GM12878 (cell line): ENCODE measurements at regions not wholly inside any gene's neighbourhood (a gene's known extent, or its start where the extent isn't known, plus 50 kb on each side); places are given as distances from the start of the nearest gene placed in this dataset.

Source experiments
- ATAC-seq: fragments of 200-7000 bp; cut with Tn5 transposase; 3 replicates; pipeline ENCODE4 v1.9.1; 2020; ENCODE audit warnings: mild to moderate bottlenecking, moderate library complexity
- BruUV-seq: library from RNA; stranded (reverse); fragments of 400-500 nt; replicated peaks from 2 replicates; lab custom pipeline; 2021; lab: Mats Ljungman, UMichigan
- CTCF ChIA-PET: fragments of 300-600 bp; sonication (Branson Sonifier 250); formaldehyde crosslinking; extraction: SDS; loops from one replicate; lab custom pipeline; 2021; ENCODE audit warnings: inconsistent platforms; lab: Yijun Ruan, JAX
- POLR2A ChIA-PET: fragments of 350-600 bp; formaldehyde crosslinking; extraction: SDS; loops from one replicate; lab custom pipeline; 2021; ENCODE audit warnings: inconsistent platforms; lab: Charles Lee
- RAD21 ChIA-PET: fragments of 300-600 bp; sonication (Branson Sonifier 250); formaldehyde crosslinking; loops from one replicate; lab custom pipeline; 2023; ENCODE audit warnings: antibody characterized with exemption; ENCODE audit not compliant: unreplicated experiment; lab: Charles Lee
- SMC1A ChIA-PET: fragments of 300-600 bp; sonication (Branson Sonifier 250); formaldehyde crosslinking; loops from one replicate; lab custom pipeline; 2023; ENCODE audit not compliant: unreplicated experiment, uncharacterized antibody; lab: Charles Lee
- DNase-seq: peaks from one replicate; pipeline ENCODE4 v3.0.0-alpha.2; 2011; ENCODE audit warnings: low read depth, low spot score
- FAIRE-seq: peaks from 3 replicates; lab custom pipeline; 2011; peaks lifted over from hg19 to GRCh38; lab: Jason Lieb, UNC
- H2AFZ ChIP-seq: 2 replicates; pipeline ENCODE4 v1.6.0; 2011; ENCODE audit warnings: low read depth, low read length, control low read depth; ENCODE audit not compliant: control insufficient read depth
- H3K27ac ChIP-seq: 2 replicates; pipeline ENCODE4 v1.5.1; 2011; ENCODE audit warnings: control low read depth; ENCODE audit not compliant: control insufficient read depth, insufficient read depth
- H3K27me3 ChIP-seq, 2 experiments: replicated peaks in 1 of 2; 2 replicates each; pipeline versions ENCODE4 v1.6.0 to v1.6.1; 2011; ENCODE audit warnings: low read length in 1 of 2; ENCODE audit not compliant: control insufficient read depth in 2 of 2, insufficient read depth in 2 of 2
- H3K36me3 ChIP-seq, 2 experiments: 2 replicates each; pipeline ENCODE4 v1.5.1; 2011; ENCODE audit warnings: low read length in 1 of 2; ENCODE audit not compliant: control insufficient read depth in 2 of 2, insufficient read depth in 2 of 2
- H3K4me1 ChIP-seq: 2 replicates; pipeline ENCODE4 v1.6.1; 2011; ENCODE audit warnings: mild to moderate bottlenecking, low read length, moderate library complexity, mixed read lengths; ENCODE audit not compliant: control insufficient read depth, insufficient read depth
- H3K4me2 ChIP-seq: 2 replicates; pipeline ENCODE4 v1.6.0; 2011; ENCODE audit warnings: control low read depth; ENCODE audit not compliant: control insufficient read depth, insufficient read depth
- H3K4me3 ChIP-seq: fragments of 200-600 bp; sonication (generic); 2 replicates; pipeline ENCODE4 v1.5.1; 2016
- H3K79me2 ChIP-seq: 2 replicates; pipeline ENCODE4 v1.6.0; 2011; ENCODE audit warnings: low read length; ENCODE audit not compliant: control insufficient read depth, insufficient read depth
- H3K9ac ChIP-seq: 2 replicates; pipeline ENCODE4 v1.8.0; 2011; ENCODE audit warnings: low read length, control low read depth, mixed read lengths; ENCODE audit not compliant: control insufficient read depth, insufficient read depth
- H3K9me3 ChIP-seq: replicated peaks from 3 replicates; pipeline ENCODE4 v1.5.1; 2011; ENCODE audit warnings: mild to moderate bottlenecking, low read length; ENCODE audit not compliant: control insufficient read depth, insufficient read depth
- H4K20me1 ChIP-seq: 2 replicates; pipeline ENCODE4 v1.6.0; 2011; ENCODE audit not compliant: control insufficient read depth, insufficient read depth
- IKZF1 ChIP-seq: fragments of 450-650 bp; conservative IDR thresholded peaks from 2 replicates; pipeline ENCODE4 v1.6.1; 2017; ENCODE audit warnings: antibody characterized with exemption, mild to moderate bottlenecking
- IKZF2 ChIP-seq, 2 experiments: fragments of 450-650 bp; IDR thresholded peaks; 2 replicates each; pipeline ENCODE4 v1.6.1; 2017; ENCODE audit warnings: mild to moderate bottlenecking in 2 of 2, moderate library complexity in 2 of 2
- NR2C2 ChIP-seq: IDR thresholded peaks from 2 replicates; pipeline ENCODE4 v1.6.1; 2011; ENCODE audit warnings: borderline replicate concordance, low read depth; ENCODE audit not compliant: control insufficient read depth, insufficient read length
- WGBS: methylation state at CpG from one replicate; pipeline ENCODE4 v1.1.6; 2016; ENCODE audit warnings: low lambda C conversion rate; ENCODE audit not compliant: insufficient replicate concordance, insufficient coverage; ENCODE audit errors: missing lambda C conversion rate; 5-methylcytosine and 5-hydroxymethylcytosine counted together
- in situ Hi-C: fragments of 300-500 bp; cut with MboI; formaldehyde crosslinking; loops from 9 replicates; pipeline ENCODE4 v1.14.3; 2018; ENCODE audit warnings: mixed read lengths
- intact Hi-C: fragments of 100-400 bp; cut with micrococcal nuclease; formaldehyde crosslinking; loops from one replicate; pipeline ENCODE4 v1.14.2; 2022; ENCODE audit not compliant: unreplicated experiment
- TF ChIP-seq, protein P1 (sequence below), 3 experiments: IDR thresholded peaks in 2 of 3; conservative IDR thresholded peaks in 1 of 3; 2 replicates each; pipeline ENCODE4 v1.5.1; 2011; ENCODE audit warnings: low read depth in 3 of 3, low read length in 3 of 3, mild to moderate bottlenecking in 3 of 3, control low read depth in 2 of 3, moderate library complexity in 2 of 3, inconsistent platforms in 1 of 3, mixed read lengths in 1 of 3; ENCODE audit not compliant: control insufficient read depth in 2 of 3, insufficient read depth in 1 of 3; ENCODE audit errors: extremely low read depth in 1 of 3

DNA sequence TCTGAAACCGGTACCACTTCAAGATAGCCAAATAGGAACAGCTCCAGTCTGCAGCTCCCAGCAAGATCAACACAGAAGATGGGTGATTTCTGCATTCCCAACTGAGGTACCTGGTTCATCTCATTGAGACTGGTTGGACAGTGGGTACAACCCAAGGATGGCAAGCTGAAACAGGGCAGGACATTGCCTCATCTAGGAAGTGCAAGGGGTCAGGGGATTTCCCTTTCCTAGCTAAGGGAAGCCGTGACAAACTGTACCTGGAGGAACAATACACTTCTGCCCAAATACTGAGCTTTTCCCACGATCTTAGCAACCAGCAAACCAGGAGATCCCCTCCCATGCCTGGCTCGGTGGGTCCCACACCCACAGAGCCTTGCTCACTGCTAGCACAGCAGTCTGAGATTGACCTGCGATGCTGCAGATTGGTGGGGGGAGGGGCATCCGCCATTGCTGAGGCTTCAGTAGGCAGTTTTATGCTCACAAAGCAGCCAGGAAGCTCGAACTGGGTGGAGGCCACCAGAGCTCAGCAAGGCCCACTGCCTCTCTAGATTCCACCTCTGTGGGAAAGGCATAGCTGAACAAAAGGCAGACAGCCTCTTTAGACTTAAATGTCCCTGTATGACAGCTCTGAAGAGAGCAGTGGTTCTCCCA, 59.9 kb upstream of the C11orf58 start:
- RAD21 ChIA-PET, result no interaction called here
- SMC1A ChIA-PET, result no interaction called here
- intact Hi-C loops (no loop called here), in situ Hi-C loops (no loop called here)
- no TSS peak for BruUV-seq
- Histone ChIP-seq H3K9ac (no peak overlapping the region), H3K27me3 (no peaks in the 10 kb centered on the region), H2AFZ (no peak overlapping the region), H3K4me3 (no peak overlapping the region), H3K9me3 (no peaks in the 10 kb centered on the region), H3K27ac (no peak overlapping the region), H3K4me1 (no peaks in the 10 kb centered on the region), H3K79me2 (no peaks in the 10 kb centered on the region), H3K36me3 (no peaks in the 10 kb centered on the region), H4K20me1 (no peaks in the 10 kb centered on the region), H3K4me2 (no peak overlapping the region)
- FAIRE-seq (no peak), DNase-seq (no peak), ATAC-seq (no peak)
- CTCF ChIA-PET, result interaction anchor here (0.6 kb wide), 1 partner anchor 45 kb away, joined by 5 read pairs; no protein-coding TSS in a partner anchor
- WGBS, result 31% methylated on average over 7 of the region's 7 CpGs
- no peak for TF ChIP-seq NR2C2
- POLR2A ChIA-PET, result no interaction called here

DNA sequence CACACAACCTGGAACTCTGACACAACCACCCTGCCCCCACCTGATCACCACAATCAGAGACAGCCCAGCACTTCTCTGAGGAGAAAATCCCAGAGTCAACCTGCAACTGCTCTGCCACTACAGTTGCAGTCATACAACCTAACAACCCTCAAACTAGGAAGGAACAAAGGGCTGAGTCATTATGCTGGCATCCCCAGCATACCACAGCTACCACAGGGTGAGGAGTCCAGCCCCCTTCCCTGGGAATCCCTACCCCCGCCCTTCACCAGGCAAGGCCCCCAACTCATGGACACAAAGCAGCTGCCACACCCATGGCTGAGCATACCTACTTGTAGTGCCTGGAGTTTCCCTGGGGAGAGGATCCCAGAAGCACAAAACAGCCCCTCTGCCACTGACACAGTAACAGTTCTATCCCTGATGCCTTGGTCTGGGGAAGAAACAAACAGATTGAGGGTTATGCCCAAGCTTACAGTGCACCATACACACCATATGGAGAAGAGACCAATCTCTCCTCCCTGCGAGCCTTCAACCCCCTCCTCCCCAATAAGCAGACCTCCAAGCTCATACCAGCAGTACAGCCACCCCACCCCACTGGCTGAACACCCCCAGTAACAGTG, 68.5 kb upstream of the C11orf58 start:
- Histone ChIP-seq H3K36me3 (no peaks in the 10 kb centered on the region), H3K4me3 (no peak overlapping the region), H3K79me2 (no peaks in the 10 kb centered on the region), H2AFZ (no peak overlapping the region), H3K4me2 (no peak overlapping the region), H4K20me1 (no peaks in the 10 kb centered on the region), H3K27me3 (no peaks in the 10 kb centered on the region), H3K9ac (no peak overlapping the region), H3K9me3 (no peaks in the 10 kb centered on the region), H3K27ac (no peak overlapping the region), H3K4me1 (no peaks in the 10 kb centered on the region)
- intact Hi-C loops (no loop called here), in situ Hi-C loops (no loop called here)
- POLR2A ChIA-PET, result no interaction called here
- SMC1A ChIA-PET, result no interaction called here
- CTCF ChIA-PET, result no interaction called here
- WGBS, result 13% methylated on average over 2 of the region's 2 CpGs
- RAD21 ChIA-PET, result no interaction called here
- BruUV-seq, result no TSS peak
- no peak for ATAC-seq
- FAIRE-seq, result no peak
- no peak for DNase-seq
- TF ChIP-seq IKZF2 (IDR thresholded peaks at IDR 0.05) (no peak), IKZF1 (no peak)
- TF ChIP-seq, protein P1, sequence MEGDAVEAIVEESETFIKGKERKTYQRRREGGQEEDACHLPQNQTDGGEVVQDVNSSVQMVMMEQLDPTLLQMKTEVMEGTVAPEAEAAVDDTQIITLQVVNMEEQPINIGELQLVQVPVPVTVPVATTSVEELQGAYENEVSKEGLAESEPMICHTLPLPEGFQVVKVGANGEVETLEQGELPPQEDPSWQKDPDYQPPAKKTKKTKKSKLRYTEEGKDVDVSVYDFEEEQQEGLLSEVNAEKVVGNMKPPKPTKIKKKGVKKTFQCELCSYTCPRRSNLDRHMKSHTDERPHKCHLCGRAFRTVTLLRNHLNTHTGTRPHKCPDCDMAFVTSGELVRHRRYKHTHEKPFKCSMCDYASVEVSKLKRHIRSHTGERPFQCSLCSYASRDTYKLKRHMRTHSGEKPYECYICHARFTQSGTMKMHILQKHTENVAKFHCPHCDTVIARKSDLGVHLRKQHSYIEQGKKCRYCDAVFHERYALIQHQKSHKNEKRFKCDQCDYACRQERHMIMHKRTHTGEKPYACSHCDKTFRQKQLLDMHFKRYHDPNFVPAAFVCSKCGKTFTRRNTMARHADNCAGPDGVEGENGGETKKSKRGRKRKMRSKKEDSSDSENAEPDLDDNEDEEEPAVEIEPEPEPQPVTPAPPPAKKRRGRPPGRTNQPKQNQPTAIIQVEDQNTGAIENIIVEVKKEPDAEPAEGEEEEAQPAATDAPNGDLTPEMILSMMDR (IDR thresholded peaks at IDR 0.05 in 2 of 3, conservative IDR thresholded peaks at IDR 0.05 in 1 of 3; ENCODE audit: control insufficient read depth in 2 of 3, extremely low read depth in 1 of 3, insufficient read depth in 1 of 3, low read depth in 3 of 3, low read length in 3 of 3), result no peak
